Inflammatory macrophage (primary cell): ENCODE measurements at regions not wholly inside any gene's neighbourhood (a gene's known extent, or its start where the extent isn't known, plus 50 kb on each side); places are given as distances from the start of the nearest gene placed in this dataset.

Experiments used
- DNase-seq, 2 donors: peaks; one replicate each; pipeline ENCODE4 v3.0.0-alpha.2; 2020 to 2022

- no peak for DNase-seq
These were observed 831.1 kb downstream of the GALR1 start for GRCh38 chr18:78080761-78081160.

- DNase-seq: no peak
These were observed 833.2 kb downstream of the GALR1 start for GRCh38 chr18:78082816-78083215.

- DNase-seq: no peak
These were observed 835.9 kb downstream of the GALR1 start for GRCh38 chr18:78085241-78086185.

GRCh38 chr18:78086931-78087330 lies 837.3 kb downstream of the GALR1 start:
- DNase-seq: no peak

GRCh38 chr18:78087338-78087737 lies 837.7 kb downstream of the GALR1 start:
- DNase-seq: no peak

- DNase-seq: no peak
These were observed 840.9 kb downstream of the GALR1 start for GRCh38 chr18:78090584-78090983.

- no peak for DNase-seq
These were observed 843.3 kb downstream of the GALR1 start for GRCh38 chr18:78092901-78093300.

- DNase-seq: no peak
These were observed 850.4 kb downstream of the GALR1 start for GRCh38 chr18:78099979-78100588.

GRCh38 chr18:78101091-78101490 lies 851.4 kb downstream of the GALR1 start:
- DNase-seq: no peak

- DNase-seq: no peak
These were observed 852.5 kb downstream of the GALR1 start for GRCh38 chr18:78102135-78102534.

- no peak for DNase-seq
These were observed 856.0 kb downstream of the GALR1 start for GRCh38 chr18:78105611-78106010.

- no peak for DNase-seq
These were observed 857.3 kb downstream of the GALR1 start for GRCh38 chr18:78106946-78107345.

GRCh38 chr18:78107363-78107762 lies 857.7 kb downstream of the GALR1 start:
- no peak for DNase-seq

GRCh38 chr18:78108554-78108953 lies 858.9 kb downstream of the GALR1 start:
- DNase-seq: no peak

GRCh38 chr18:78113136-78113939 lies 863.7 kb downstream of the GALR1 start:
- DNase-seq: no peak

GRCh38 chr18:78113940-78114251 lies 864.2 kb downstream of the GALR1 start:
- no peak for DNase-seq

- DNase-seq: no peak
These were observed 863.6 kb upstream of the SALL3 start for GRCh38 chr18:78115896-78116561.

GRCh38 chr18:78123144-78123909 lies 856.3 kb upstream of the SALL3 start:
- DNase-seq: no peak

GRCh38 chr18:78123926-78124797 lies 855.5 kb upstream of the SALL3 start:
- no peak for DNase-seq

GRCh38 chr18:78125206-78125896 lies 854.3 kb upstream of the SALL3 start:
- DNase-seq: no peak
